ENCODE measurements at regions not wholly inside any gene's neighbourhood (a gene's known extent, or its start where the extent isn't known, plus 50 kb on each side); places are given as distances from the start of the nearest gene placed in this dataset.

- TF ChIP-seq SUZ12 (IDR thresholded peaks at IDR 0.05; ENCODE audit: extremely low read depth, insufficient read depth, insufficient read length), result no peak
- no peak for TF ChIP-seq ZNF274 (IDR thresholded peaks at IDR 0.05; ENCODE audit: low read depth, low read length)
- TF ChIP-seq YY1 (IDR thresholded peaks at IDR 0.05; ENCODE audit: insufficient read depth, insufficient read length), result no peak
Measured at GRCh38 chr15:96088650-96089049, 241.8 kb upstream of the NR2F2 start.
